SK-N-SH treated with all-trans-retinoic acid at 6 μM for 48 hours (cell line): ENCODE measurements at regions not wholly inside any gene's neighbourhood (a gene's known extent, or its start where the extent isn't known, plus 50 kb on each side); places are given as distances from the start of the nearest gene placed in this dataset.
"Not testable (repeated sequence)": the region's sequence is repeated elsewhere in the genome, so short reads cannot be mapped to it uniquely, and the experiment has no call there.

ENCODE experiments used
- ATAC-seq: fragments of 200-7000 bp; cut with Tn5 transposase; 3 replicates; pipeline ENCODE4 v1.9.1; 2020; ENCODE audit warnings: mild to moderate bottlenecking, moderate library complexity
- BACH2 ChIP-seq: fragments of 250-450 bp; sonication (Bioruptor Pico); IDR thresholded peaks from 2 replicates; pipeline ENCODE4 v1.9.0; 2021; ENCODE audit warnings: mild to moderate bottlenecking, borderline replicate concordance
- CREB5 ChIP-seq: fragments of 250-450 bp; sonication (Bioruptor Pico); IDR thresholded peaks from 2 replicates; pipeline ENCODE4 v1.5.1; 2020; ENCODE audit warnings: low read depth, mild to moderate bottlenecking, moderate library complexity
- CSRNP3 ChIP-seq: fragments of 250-450 bp; sonication (Bioruptor Pico); IDR thresholded peaks from 2 replicates; pipeline ENCODE4 v1.5.1; 2021; ENCODE audit warnings: mild to moderate bottlenecking, moderate library complexity
- ESRRG ChIP-seq: fragments of 250-450 bp; sonication (Bioruptor Pico); IDR thresholded peaks from 2 replicates; pipeline ENCODE4 v1.6.1; 2021; ENCODE audit warnings: mild to moderate bottlenecking
- GLIS3 ChIP-seq: fragments of 250-450 bp; sonication (Bioruptor Pico); IDR thresholded peaks from 2 replicates; pipeline ENCODE4 v1.5.0; 2020; ENCODE audit warnings: mild to moderate bottlenecking, moderate library complexity
- ISL1 ChIP-seq: fragments of 250-450 bp; sonication (Bioruptor Pico); IDR thresholded peaks from 2 replicates; pipeline ENCODE4 v2.1.2; 2022; ENCODE audit warnings: mild to moderate bottlenecking, moderate library complexity
- OSR1 ChIP-seq: fragments of 250-450 bp; sonication (Bioruptor Pico); IDR thresholded peaks from 2 replicates; pipeline ENCODE4 v1.8.0; 2022; ENCODE audit warnings: moderate library complexity, mild to moderate bottlenecking, inconsistent platforms
- PPARA ChIP-seq: fragments of 250-450 bp; sonication (Bioruptor Pico); IDR thresholded peaks from 2 replicates; pipeline ENCODE4 v1.5.0; 2020; ENCODE audit warnings: mild to moderate bottlenecking, borderline replicate concordance
- RARB ChIP-seq: fragments of 250-450 bp; sonication (Bioruptor Pico); IDR thresholded peaks from 2 replicates; pipeline ENCODE4 v1.8.0; 2021; ENCODE audit warnings: mild to moderate bottlenecking, moderate library complexity
- SNAI2 ChIP-seq: fragments of 250-450 bp; sonication (Bioruptor Pico); IDR thresholded peaks from 2 replicates; pipeline ENCODE4 v1.5.0; 2020; ENCODE audit warnings: mild to moderate bottlenecking, moderate library complexity
- TOX ChIP-seq: fragments of 250-450 bp; sonication (Bioruptor Pico); IDR thresholded peaks from 2 replicates; pipeline ENCODE4 v1.8.0; 2021; ENCODE audit warnings: mild to moderate bottlenecking, moderate library complexity, borderline replicate concordance
- ZC3H10 ChIP-seq: fragments of 250-450 bp; sonication (Bioruptor Pico); IDR thresholded peaks from 2 replicates; pipeline ENCODE4 v1.5.1; 2021; ENCODE audit warnings: mild to moderate bottlenecking, moderate library complexity
- ZFP3 ChIP-seq: fragments of 250-450 bp; sonication (Bioruptor Pico); IDR thresholded peaks from 2 replicates; pipeline ENCODE4 v1.5.0; 2020; ENCODE audit warnings: mild to moderate bottlenecking, moderate library complexity
- ZFP30 ChIP-seq: fragments of 450-650 bp; formaldehyde crosslinking; IDR thresholded peaks from 2 replicates; pipeline ENCODE4 v1.5.0; 2022; ENCODE audit warnings: mild to moderate bottlenecking, moderate library complexity
- ZNF565 ChIP-seq: fragments of 450-650 bp; formaldehyde crosslinking; conservative IDR thresholded peaks from 2 replicates; pipeline ENCODE4 v1.5.0; 2020; ENCODE audit warnings: low read depth, mild to moderate bottlenecking, moderate library complexity
- ZNF70 ChIP-seq: fragments of 450-650 bp; formaldehyde crosslinking; IDR thresholded peaks from 2 replicates; pipeline ENCODE4 v1.5.0; 2020; ENCODE audit warnings: mild to moderate bottlenecking, moderate library complexity
- ZNF8 ChIP-seq: fragments of 450-650 bp; formaldehyde crosslinking; IDR thresholded peaks from 2 replicates; pipeline ENCODE4 v1.5.0; 2020; ENCODE audit warnings: mild to moderate bottlenecking, moderate library complexity
- TF ChIP-seq, protein P1 (sequence below): fragments of 250-450 bp; sonication (Bioruptor Pico); IDR thresholded peaks from 2 replicates; pipeline ENCODE4 v1.8.0; 2020; ENCODE audit warnings: mild to moderate bottlenecking, moderate library complexity, borderline replicate concordance
- TF ChIP-seq, protein P2 (sequence below): fragments of 250-450 bp; sonication (Bioruptor Pico); IDR thresholded peaks from 2 replicates; pipeline ENCODE4 v1.5.0; 2020; ENCODE audit warnings: mild to moderate bottlenecking, moderate library complexity

GRCh38 chr5:3325972-3326840 lies 269.4 kb upstream of the IRX1 start:
- TF ChIP-seq CREB5 (CRISPR knock-in tag) (no peak), BACH2 (no peak), PPARA (no peak), ZFP3 (CRISPR knock-in tag) (no peak), ZFP30 (CRISPR knock-in tag) (no peak), SNAI2 (CRISPR knock-in tag) (no peak)
- ATAC-seq: no peak

- TF ChIP-seq RARB: no peak
- no peak for TF ChIP-seq SNAI2 (CRISPR knock-in tag)
- no peak for TF ChIP-seq ZNF8 (CRISPR knock-in tag)
- TF ChIP-seq TOX (CRISPR knock-in tag): no peak
- TF ChIP-seq ISL1 (CRISPR knock-in tag): no peak
- no peak for TF ChIP-seq BACH2
- no peak for TF ChIP-seq ESRRG (CRISPR knock-in tag)
- no peak for TF ChIP-seq PPARA
- TF ChIP-seq, protein P1, sequence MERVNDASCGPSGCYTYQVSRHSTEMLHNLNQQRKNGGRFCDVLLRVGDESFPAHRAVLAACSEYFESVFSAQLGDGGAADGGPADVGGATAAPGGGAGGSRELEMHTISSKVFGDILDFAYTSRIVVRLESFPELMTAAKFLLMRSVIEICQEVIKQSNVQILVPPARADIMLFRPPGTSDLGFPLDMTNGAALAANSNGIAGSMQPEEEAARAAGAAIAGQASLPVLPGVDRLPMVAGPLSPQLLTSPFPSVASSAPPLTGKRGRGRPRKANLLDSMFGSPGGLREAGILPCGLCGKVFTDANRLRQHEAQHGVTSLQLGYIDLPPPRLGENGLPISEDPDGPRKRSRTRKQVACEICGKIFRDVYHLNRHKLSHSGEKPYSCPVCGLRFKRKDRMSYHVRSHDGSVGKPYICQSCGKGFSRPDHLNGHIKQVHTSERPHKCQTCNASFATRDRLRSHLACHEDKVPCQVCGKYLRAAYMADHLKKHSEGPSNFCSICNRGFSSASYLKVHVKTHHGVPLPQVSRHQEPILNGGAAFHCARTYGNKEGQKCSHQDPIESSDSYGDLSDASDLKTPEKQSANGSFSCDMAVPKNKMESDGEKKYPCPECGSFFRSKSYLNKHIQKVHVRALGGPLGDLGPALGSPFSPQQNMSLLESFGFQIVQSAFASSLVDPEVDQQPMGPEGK (CRISPR knock-in tag): no peak
- no peak for TF ChIP-seq CREB5 (CRISPR knock-in tag)
- no peak for TF ChIP-seq ZNF70 (CRISPR knock-in tag)
- no peak for ATAC-seq
Observed at GRCh38 chr5:3325201-3325971, 270.2 kb upstream of the IRX1 start.

DNA sequence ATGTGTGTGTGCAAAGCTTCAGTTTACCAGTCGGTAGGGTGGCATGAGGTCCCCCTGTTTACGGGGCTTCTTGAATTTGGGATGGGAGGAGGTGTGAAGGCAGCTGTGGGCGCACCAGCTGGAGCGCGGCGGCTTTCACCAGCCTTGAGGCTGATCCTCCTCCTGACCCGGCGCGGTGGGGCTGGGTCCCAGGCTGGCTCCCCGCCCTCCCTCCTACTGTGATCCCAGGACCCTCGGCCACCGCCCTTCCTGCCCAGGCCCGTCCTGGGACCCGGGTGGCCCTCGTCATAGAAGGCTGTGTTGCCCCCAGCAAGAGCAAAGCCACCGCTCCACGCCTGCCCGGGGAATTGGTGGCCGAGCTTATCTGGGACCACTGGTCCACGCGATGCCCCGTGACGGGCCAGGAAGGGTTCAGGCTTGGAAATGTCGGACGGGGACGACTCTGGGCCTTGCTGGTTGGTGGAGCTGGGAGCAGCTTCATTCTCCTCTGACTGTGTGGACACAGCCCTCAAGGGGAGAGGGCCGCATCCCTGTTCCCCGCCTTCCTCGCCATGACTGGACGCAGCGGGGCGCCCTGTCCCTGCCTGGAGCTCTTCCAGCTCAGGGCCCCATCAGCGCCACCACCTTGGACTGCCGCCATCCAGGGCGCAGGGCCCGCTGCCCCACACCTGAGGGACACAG lies 271.1 kb upstream of the IRX1 start:
- TF ChIP-seq CREB5 (CRISPR knock-in tag) (no peak), ZFP30 (CRISPR knock-in tag) (no peak), OSR1 (CRISPR knock-in tag) (no peak), GLIS3 (CRISPR knock-in tag) (no peak), ZNF565 (CRISPR knock-in tag) (no peak), PPARA (no peak), ZC3H10 (CRISPR knock-in tag) (no peak), ISL1 (CRISPR knock-in tag) (no peak), ZFP3 (CRISPR knock-in tag) (no peak), ESRRG (CRISPR knock-in tag) (no peak), CSRNP3 (no peak)
- TF ChIP-seq, protein P2, sequence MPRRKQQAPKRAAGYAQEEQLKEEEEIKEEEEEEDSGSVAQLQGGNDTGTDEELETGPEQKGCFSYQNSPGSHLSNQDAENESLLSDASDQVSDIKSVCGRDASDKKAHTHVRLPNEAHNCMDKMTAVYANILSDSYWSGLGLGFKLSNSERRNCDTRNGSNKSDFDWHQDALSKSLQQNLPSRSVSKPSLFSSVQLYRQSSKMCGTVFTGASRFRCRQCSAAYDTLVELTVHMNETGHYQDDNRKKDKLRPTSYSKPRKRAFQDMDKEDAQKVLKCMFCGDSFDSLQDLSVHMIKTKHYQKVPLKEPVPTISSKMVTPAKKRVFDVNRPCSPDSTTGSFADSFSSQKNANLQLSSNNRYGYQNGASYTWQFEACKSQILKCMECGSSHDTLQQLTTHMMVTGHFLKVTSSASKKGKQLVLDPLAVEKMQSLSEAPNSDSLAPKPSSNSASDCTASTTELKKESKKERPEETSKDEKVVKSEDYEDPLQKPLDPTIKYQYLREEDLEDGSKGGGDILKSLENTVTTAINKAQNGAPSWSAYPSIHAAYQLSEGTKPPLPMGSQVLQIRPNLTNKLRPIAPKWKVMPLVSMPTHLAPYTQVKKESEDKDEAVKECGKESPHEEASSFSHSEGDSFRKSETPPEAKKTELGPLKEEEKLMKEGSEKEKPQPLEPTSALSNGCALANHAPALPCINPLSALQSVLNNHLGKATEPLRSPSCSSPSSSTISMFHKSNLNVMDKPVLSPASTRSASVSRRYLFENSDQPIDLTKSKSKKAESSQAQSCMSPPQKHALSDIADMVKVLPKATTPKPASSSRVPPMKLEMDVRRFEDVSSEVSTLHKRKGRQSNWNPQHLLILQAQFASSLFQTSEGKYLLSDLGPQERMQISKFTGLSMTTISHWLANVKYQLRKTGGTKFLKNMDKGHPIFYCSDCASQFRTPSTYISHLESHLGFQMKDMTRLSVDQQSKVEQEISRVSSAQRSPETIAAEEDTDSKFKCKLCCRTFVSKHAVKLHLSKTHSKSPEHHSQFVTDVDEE (CRISPR knock-in tag): no peak
- ATAC-seq: no peak

DNA sequence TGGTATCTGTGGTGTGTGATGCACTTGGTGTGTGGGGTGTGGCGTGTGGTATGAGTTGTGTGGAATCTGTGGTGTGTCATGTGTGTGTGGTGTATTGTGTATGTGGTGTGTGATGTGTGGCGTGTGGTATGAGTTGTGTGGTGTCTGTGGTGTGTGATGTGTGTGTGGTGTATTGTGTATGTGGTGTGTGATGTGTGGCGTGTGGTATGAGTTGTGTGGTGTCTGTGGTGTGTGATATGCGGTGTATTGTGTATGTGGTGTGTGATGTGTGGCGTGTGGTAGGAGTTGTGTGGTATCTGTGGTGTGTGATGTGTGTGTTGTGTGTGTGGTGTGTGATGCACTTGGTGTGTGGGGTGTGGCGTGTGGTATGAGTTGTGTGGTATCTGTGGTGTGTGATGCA lies 271.7 kb upstream of the IRX1 start:
- ATAC-seq: not testable (repeated sequence)
